PC-3 (cell line): ENCODE measurements at regions not wholly inside any gene's neighbourhood (a gene's known extent, or its start where the extent isn't known, plus 50 kb on each side); places are given as distances from the start of the nearest gene placed in this dataset.
"Not testable (repeated sequence)": the region's sequence is repeated elsewhere in the genome, so short reads cannot be mapped to it uniquely, and the experiment has no call there.

ENCODE experiments used
- EZH2 ChIP-seq: fragments of 300-600 bp; sonication (generic); IDR thresholded peaks from one replicate; pipeline ENCODE4 v1.6.1; 2017; ENCODE audit warnings: antibody characterized with exemption, mild to moderate bottlenecking, low read length; ENCODE audit not compliant: unreplicated experiment
- TF ChIP-seq, protein P1 (sequence below): fragments of 300-600 bp; sonication (generic); conservative IDR thresholded peaks from 2 replicates; pipeline ENCODE4 v1.5.1; 2017; ENCODE audit warnings: antibody characterized with exemption, low read depth, mild to moderate bottlenecking, low read length

DNA sequence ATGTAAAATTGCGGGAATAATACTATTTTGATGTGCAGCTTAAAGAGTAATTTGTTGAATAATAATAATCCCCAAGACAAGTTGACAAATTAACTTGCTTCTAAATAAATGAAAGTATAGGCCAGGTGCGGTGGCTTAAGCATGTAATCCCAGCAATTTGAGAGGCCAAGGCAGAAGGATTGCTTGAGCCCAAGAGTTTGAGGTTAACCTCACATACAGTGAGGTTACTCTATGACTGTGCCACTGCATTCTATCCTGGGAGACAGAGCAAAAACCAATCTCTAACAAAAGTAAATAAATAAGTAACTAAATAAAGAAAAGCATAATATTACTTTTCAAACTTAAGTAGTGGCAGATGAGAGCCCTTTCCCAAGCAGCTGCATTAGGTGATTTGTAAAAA lies 2341.0 kb downstream of the EPHA3 start:
- TF ChIP-seq, protein P1, sequence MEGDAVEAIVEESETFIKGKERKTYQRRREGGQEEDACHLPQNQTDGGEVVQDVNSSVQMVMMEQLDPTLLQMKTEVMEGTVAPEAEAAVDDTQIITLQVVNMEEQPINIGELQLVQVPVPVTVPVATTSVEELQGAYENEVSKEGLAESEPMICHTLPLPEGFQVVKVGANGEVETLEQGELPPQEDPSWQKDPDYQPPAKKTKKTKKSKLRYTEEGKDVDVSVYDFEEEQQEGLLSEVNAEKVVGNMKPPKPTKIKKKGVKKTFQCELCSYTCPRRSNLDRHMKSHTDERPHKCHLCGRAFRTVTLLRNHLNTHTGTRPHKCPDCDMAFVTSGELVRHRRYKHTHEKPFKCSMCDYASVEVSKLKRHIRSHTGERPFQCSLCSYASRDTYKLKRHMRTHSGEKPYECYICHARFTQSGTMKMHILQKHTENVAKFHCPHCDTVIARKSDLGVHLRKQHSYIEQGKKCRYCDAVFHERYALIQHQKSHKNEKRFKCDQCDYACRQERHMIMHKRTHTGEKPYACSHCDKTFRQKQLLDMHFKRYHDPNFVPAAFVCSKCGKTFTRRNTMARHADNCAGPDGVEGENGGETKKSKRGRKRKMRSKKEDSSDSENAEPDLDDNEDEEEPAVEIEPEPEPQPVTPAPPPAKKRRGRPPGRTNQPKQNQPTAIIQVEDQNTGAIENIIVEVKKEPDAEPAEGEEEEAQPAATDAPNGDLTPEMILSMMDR, result not testable (repeated sequence)
- TF ChIP-seq EZH2, result not testable (repeated sequence)
